ENCODE measurements at regions not wholly inside any gene's neighbourhood (a gene's known extent, or its start where the extent isn't known, plus 50 kb on each side); places are given as distances from the start of the nearest gene placed in this dataset.
"Not testable (repeated sequence)": the region's sequence is repeated elsewhere in the genome, so short reads cannot be mapped to it uniquely, and the experiment has no call there.

- Histone ChIP-seq H3K9me3 (ENCODE audit: low read depth, low read length) (no peaks in the 10 kb centered on the region), H3K27ac (no peak overlapping the region), H3K4me3 (no peak overlapping the region), H3K9ac (ENCODE audit: insufficient read length) (no peak overlapping the region), H3K36me3 (ENCODE audit: insufficient read depth, low read length) (no peaks in the 10 kb centered on the region)
- no peak for DNase-seq (ENCODE audit: low read depth, low spot score)
- TF ChIP-seq EZH2 (IDR thresholded peaks at IDR 0.05) (no peak), POLR2AphosphoS5 (IDR thresholded peaks at IDR 0.05; ENCODE audit: borderline replicate concordance, low read depth, low read length) (no peak), FOXP2 (optimal IDR thresholded peaks at IDR 0.05; ENCODE audit: control extremely low read depth, extremely low read length, insufficient read depth) (no peak)
Observed at GRCh38 chr3:153273767-153274435, 111.9 kb downstream of the RAP2B start.

- TF ChIP-seq FOXP2 (optimal IDR thresholded peaks at IDR 0.05; ENCODE audit: control extremely low read depth, extremely low read length, insufficient read depth) (no peak), EZH2 (IDR thresholded peaks at IDR 0.05) (no peak), POLR2AphosphoS5 (IDR thresholded peaks at IDR 0.05; ENCODE audit: borderline replicate concordance, low read depth, low read length) (no peak)
- H3K27ac ChIP-seq = no peak overlapping the region
- H3K36me3 ChIP-seq (ENCODE audit: insufficient read depth, low read length) = no peaks in the 10 kb centered on the region
- no peak overlapping the region for H3K9ac ChIP-seq (ENCODE audit: insufficient read length)
- DNase-seq (ENCODE audit: low read depth, low spot score) = no peak
- H3K9me3 ChIP-seq (ENCODE audit: low read depth, low read length) = no peaks in the 10 kb centered on the region
- H3K4me3 ChIP-seq = no peak overlapping the region
Observed at GRCh38 chr3:153274561-153274960, 112.5 kb downstream of the RAP2B start.

GRCh38 chr3:153275514-153275913 is 113.5 kb downstream of the RAP2B start:
- Histone ChIP-seq H3K27ac (no peak overlapping the region), H3K9me3 (ENCODE audit: low read depth, low read length) (no peaks in the 10 kb centered on the region), H3K9ac (ENCODE audit: insufficient read length) (no peak overlapping the region), H3K36me3 (ENCODE audit: insufficient read depth, low read length) (no peaks in the 10 kb centered on the region), H3K4me3 (no peak overlapping the region)
- TF ChIP-seq FOXP2 (optimal IDR thresholded peaks at IDR 0.05; ENCODE audit: control extremely low read depth, extremely low read length, insufficient read depth) = no peak
- TF ChIP-seq EZH2 (IDR thresholded peaks at IDR 0.05) = no peak
- TF ChIP-seq POLR2AphosphoS5 (IDR thresholded peaks at IDR 0.05; ENCODE audit: borderline replicate concordance, low read depth, low read length) = no peak
- DNase-seq (ENCODE audit: low read depth, low spot score) = no peak

GRCh38 chr3:153277029-153277428 is 115.0 kb downstream of the RAP2B start:
- Histone ChIP-seq H3K36me3 (ENCODE audit: insufficient read depth, low read length) (no peaks in the 10 kb centered on the region), H3K27ac (no peak overlapping the region), H3K9me3 (ENCODE audit: low read depth, low read length) (no peaks in the 10 kb centered on the region), H3K4me3 (no peak overlapping the region), H3K9ac (ENCODE audit: insufficient read length) (no peak overlapping the region)
- TF ChIP-seq POLR2AphosphoS5 (IDR thresholded peaks at IDR 0.05; ENCODE audit: borderline replicate concordance, low read depth, low read length) (no peak), FOXP2 (optimal IDR thresholded peaks at IDR 0.05; ENCODE audit: control extremely low read depth, extremely low read length, insufficient read depth) (no peak), EZH2 (IDR thresholded peaks at IDR 0.05) (no peak)
- DNase-seq (ENCODE audit: low read depth, low spot score) = no peak

GRCh38 chr3:153281236-153281997 is 119.4 kb downstream of the RAP2B start:
- not testable (repeated sequence) for H3K4me3 ChIP-seq; H3K27ac ChIP-seq; DNase-seq (ENCODE audit: low read depth, low spot score); H3K9ac ChIP-seq (ENCODE audit: insufficient read length); H3K36me3 ChIP-seq (ENCODE audit: insufficient read depth, low read length); H3K9me3 ChIP-seq (ENCODE audit: low read depth, low read length)

- Histone ChIP-seq H3K36me3 (ENCODE audit: insufficient read depth, low read length) (no peaks in the 10 kb centered on the region), H3K27ac (no peak overlapping the region), H3K9ac (ENCODE audit: insufficient read length) (no peak overlapping the region), H3K4me3 (no peak overlapping the region), H3K9me3 (ENCODE audit: low read depth, low read length) (no peaks in the 10 kb centered on the region)
- no peak for TF ChIP-seq FOXP2 (optimal IDR thresholded peaks at IDR 0.05; ENCODE audit: control extremely low read depth, extremely low read length, insufficient read depth)
- no peak for TF ChIP-seq EZH2 (IDR thresholded peaks at IDR 0.05)
- TF ChIP-seq POLR2AphosphoS5 (IDR thresholded peaks at IDR 0.05; ENCODE audit: borderline replicate concordance, low read depth, low read length) = no peak
- DNase-seq (ENCODE audit: low read depth, low spot score) = no peak
Observed at GRCh38 chr3:153282355-153282754, 120.3 kb downstream of the RAP2B start.

- Histone ChIP-seq H3K9me3 (ENCODE audit: low read depth, low read length) (no peaks in the 10 kb centered on the region), H3K36me3 (ENCODE audit: insufficient read depth, low read length) (no peaks in the 10 kb centered on the region), H3K4me3 (no peak overlapping the region), H3K9ac (ENCODE audit: insufficient read length) (no peak overlapping the region), H3K27ac (no peak overlapping the region)
- TF ChIP-seq FOXP2 (optimal IDR thresholded peaks at IDR 0.05; ENCODE audit: control extremely low read depth, extremely low read length, insufficient read depth) = no peak
- TF ChIP-seq POLR2AphosphoS5 (IDR thresholded peaks at IDR 0.05; ENCODE audit: borderline replicate concordance, low read depth, low read length) = no peak
- no peak for TF ChIP-seq EZH2 (IDR thresholded peaks at IDR 0.05)
- no peak for DNase-seq (ENCODE audit: low read depth, low spot score)
Observed at GRCh38 chr3:153284282-153284938, 122.4 kb downstream of the RAP2B start.

GRCh38 chr3:153285194-153285641 is 123.2 kb downstream of the RAP2B start:
- no peak for DNase-seq (ENCODE audit: low read depth, low spot score)
- no peak for TF ChIP-seq EZH2 (IDR thresholded peaks at IDR 0.05)
- Histone ChIP-seq H3K9me3 (ENCODE audit: low read depth, low read length) (no peaks in the 10 kb centered on the region), H3K36me3 (ENCODE audit: insufficient read depth, low read length) (no peaks in the 10 kb centered on the region), H3K4me3 (no peak overlapping the region), H3K27ac (no peak overlapping the region), H3K9ac (ENCODE audit: insufficient read length) (no peak overlapping the region)

Data from SK-N-MC (cell line).